ENCODE measurements at regions not wholly inside any gene's neighbourhood (a gene's known extent, or its start where the extent isn't known, plus 50 kb on each side); places are given as distances from the start of the nearest gene placed in this dataset.

DNA sequence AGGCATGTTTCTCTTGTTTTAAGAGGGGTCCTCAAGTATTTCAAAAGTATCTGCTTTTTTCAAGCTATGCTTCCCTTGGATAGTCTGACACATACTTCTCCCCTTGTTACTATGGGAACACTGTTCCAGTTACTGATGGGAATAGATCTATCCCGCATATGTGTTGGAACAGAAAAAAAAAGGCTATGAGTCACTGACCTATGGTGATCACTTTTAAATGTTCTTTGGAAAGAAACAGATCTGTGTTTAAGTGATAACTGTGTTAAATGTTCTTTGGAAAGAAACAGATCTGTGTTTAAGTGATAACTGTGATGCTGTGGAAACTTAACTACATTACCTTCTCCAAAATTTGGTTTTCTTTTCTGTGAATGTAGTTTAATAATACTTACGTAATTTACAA lies 303.2 kb downstream of the TEX13C start:
- TF ChIP-seq POLR2AphosphoS5 (IDR thresholded peaks at IDR 0.05; ENCODE audit: low read depth, low read length) (no peak), TAF1 (IDR thresholded peaks at IDR 0.05; ENCODE audit: low read depth, low read length) (no peak), POLR2A (IDR thresholded peaks at IDR 0.05; ENCODE audit: low read depth, low read length) (no peak), SPI1 (IDR thresholded peaks at IDR 0.05; ENCODE audit: low read depth, low read length) (no peak), PAX5 (IDR thresholded peaks at IDR 0.05; ENCODE audit: insufficient read depth, low read length, severe bottlenecking) (no peak), POU2F2 (IDR thresholded peaks at IDR 0.05; ENCODE audit: low read depth, low read length) (no peak)
